K562 (cell line): ENCODE measurements at regions not wholly inside any gene's neighbourhood (a gene's known extent, or its start where the extent isn't known, plus 50 kb on each side); places are given as distances from the start of the nearest gene placed in this dataset.

Experiments
- ATAC-seq: fragments of 200-7000 bp; cut with Tn5 transposase; 3 replicates; pipeline ENCODE4 v1.9.1; 2020; ENCODE audit warnings: moderate library complexity
- BruUV-seq: library from RNA; stranded (reverse); fragments of 400-500 nt; replicated peaks from 2 replicates; lab custom pipeline; 2021; lab: Mats Ljungman, UMichigan
- CTCF ChIA-PET: fragments of 300-600 bp; formaldehyde crosslinking; extraction: SDS; loops from one replicate; lab custom pipeline; 2021; ENCODE audit warnings: low intra/inter-chr PET ratio; lab: Yijun Ruan, JAX
- POLR2A ChIA-PET: fragments of 300-600, 350-650 bp; sonication (Branson Sonifier 250); formaldehyde crosslinking; extraction: SDS; loops from one replicate; lab custom pipeline; 2021; ENCODE audit warnings: antibody characterized with exemption, inconsistent platforms; lab: Yijun Ruan, JAX
- DNase-seq, 4 experiments: peaks; one replicate each; pipeline versions ENCODE4 v3.0.0 to v3.0.0-alpha.2; 2011 to 2018; ENCODE audit warnings: low spot score in 3 of 4, mixed read lengths in 3 of 4; ENCODE audit errors: extremely low read depth in 1 of 4
- FAIRE-seq: peaks from 2 replicates; lab custom pipeline; 2011; peaks lifted over from hg19 to GRCh38; lab: Jason Lieb, UNC
- H2AFZ ChIP-seq: 2 replicates; pipeline ENCODE4 v1.6.0; 2011; ENCODE audit warnings: low read depth, low read length, control low read depth, inconsistent platforms
- H3K27ac ChIP-seq: fragments of 200-600 bp; 3 replicates; pipeline ENCODE4 v1.8.0; 2011; ENCODE audit warnings: low read depth, mild to moderate bottlenecking, control low read depth, inconsistent platforms, low read length, moderate library complexity, mixed read lengths; ENCODE audit errors: extremely low read depth
- H3K27me3 ChIP-seq, 2 experiments: fragments of 300-600 bp in 1 of 2; 2 replicates in 1 of 2; 3 replicates in 1 of 2; pipeline versions ENCODE4 v1.6.0 to v1.8.0; 2011; ENCODE audit warnings: inconsistent platforms in 2 of 2, low read length in 2 of 2, mild to moderate bottlenecking in 1 of 2, mixed read lengths in 1 of 2, moderate library complexity in 1 of 2; ENCODE audit not compliant: control insufficient read depth in 2 of 2, insufficient read depth in 2 of 2
- H3K36me3 ChIP-seq: fragments of 300-600 bp; 3 replicates; pipeline ENCODE4 v1.8.0; 2011; ENCODE audit warnings: mild to moderate bottlenecking, low read length, inconsistent platforms; ENCODE audit not compliant: control insufficient read depth, insufficient read depth
- H3K4me1 ChIP-seq, 2 experiments: fragments of 200-600 bp in 1 of 2; replicated peaks in 1 of 2; 2 replicates in 1 of 2; 3 replicates in 1 of 2; pipeline versions ENCODE4 v1.5.1 to v1.8.0; 2011; ENCODE audit warnings: inconsistent platforms in 2 of 2, low read length in 2 of 2, mild to moderate bottlenecking in 1 of 2, mixed read lengths in 1 of 2, moderate library complexity in 1 of 2; ENCODE audit not compliant: control insufficient read depth in 2 of 2, insufficient read depth in 2 of 2
- H3K4me2 ChIP-seq: 2 replicates; pipeline ENCODE4 v1.6.1; 2011; ENCODE audit warnings: low read length, control low read depth, inconsistent platforms, mixed read lengths; ENCODE audit not compliant: insufficient read depth
- H3K4me3 ChIP-seq: fragments of 200-600 bp; sonication (generic), shearing (Covaris generic); 2 replicates; pipeline ENCODE4 v1.5.1; 2016; ENCODE audit warnings: control low read depth, inconsistent platforms
- H3K79me2 ChIP-seq: fragments of 200-600 bp; 3 replicates; pipeline ENCODE4 v1.8.0; 2011; ENCODE audit warnings: low read length, inconsistent platforms; ENCODE audit not compliant: control insufficient read depth, insufficient read depth
- H3K9ac ChIP-seq, 2 experiments: 2 replicates each; pipeline versions ENCODE4 v1.6.0 to v1.6.1; 2011; ENCODE audit warnings: low read depth in 2 of 2, low read length in 2 of 2, control low read depth in 1 of 2, inconsistent platforms in 1 of 2, mild to moderate bottlenecking in 1 of 2, mixed read lengths in 1 of 2; ENCODE audit not compliant: insufficient read depth in 1 of 2
- H3K9me1 ChIP-seq: one replicate; pipeline ENCODE4 v1.6.0; 2011; ENCODE audit warnings: inconsistent platforms, mild to moderate bottlenecking, low read length, moderate library complexity; ENCODE audit not compliant: control insufficient read depth, insufficient read depth
- H3K9me3 ChIP-seq: replicated peaks from 2 replicates; pipeline ENCODE4 v1.5.1; 2011; ENCODE audit warnings: low read depth, low read length, inconsistent platforms; ENCODE audit not compliant: control insufficient read depth, insufficient read depth
- H4K20me1 ChIP-seq: replicated peaks from 2 replicates; pipeline ENCODE4 v1.6.1; 2011; ENCODE audit warnings: low read length, inconsistent platforms, mixed read lengths; ENCODE audit not compliant: control insufficient read depth, insufficient read depth
- ARID2 ChIP-seq: fragments of 450-650 bp; IDR thresholded peaks from 2 replicates; pipeline ENCODE4 v1.6.1; 2017; ENCODE audit warnings: antibody characterized with exemption, mild to moderate bottlenecking
- CREB3L1 ChIP-seq: fragments of 450-650 bp; IDR thresholded peaks from 2 replicates; pipeline ENCODE4 v1.6.1; 2014; ENCODE audit warnings: low read depth, mild to moderate bottlenecking, moderate library complexity, borderline replicate concordance
- HOXB6 ChIP-seq: fragments of 250-450 bp; sonication (Bioruptor Pico); IDR thresholded peaks from 2 replicates; pipeline ENCODE4 v1.5.1; 2022; ENCODE audit warnings: mild to moderate bottlenecking, borderline replicate concordance
- L3MBTL2 ChIP-seq: fragments of 450-650 bp; IDR thresholded peaks from 2 replicates; pipeline ENCODE4 v1.6.1; 2016; ENCODE audit warnings: mild to moderate bottlenecking, moderate library complexity
- POLR2B ChIP-seq: fragments of 450-650 bp; IDR thresholded peaks from 2 replicates; pipeline ENCODE4 v1.6.1; 2018; ENCODE audit warnings: low read depth; ENCODE audit not compliant: partially characterized antibody
- PRDM10 ChIP-seq: fragments of 450-650 bp; IDR thresholded peaks from 2 replicates; pipeline ENCODE4 v1.6.1; 2018; ENCODE audit not compliant: partially characterized antibody
- SMAD4 ChIP-seq: fragments of 250-450 bp; sonication (Bioruptor Pico); conservative IDR thresholded peaks from 2 replicates; pipeline ENCODE4 v1.8.0; 2021; ENCODE audit warnings: inconsistent platforms, mild to moderate bottlenecking, moderate library complexity
- SOX6 ChIP-seq: fragments of 450-650 bp; IDR thresholded peaks from 2 replicates; pipeline ENCODE4 v1.6.1; 2014; ENCODE audit warnings: mild to moderate bottlenecking
- THRA ChIP-seq: fragments of 450-650 bp; IDR thresholded peaks from 2 replicates; pipeline ENCODE4 v1.6.1; 2017; ENCODE audit warnings: mild to moderate bottlenecking, moderate library complexity
- ZFP91 ChIP-seq: sonication (generic); formaldehyde crosslinking; IDR thresholded peaks from 2 replicates; pipeline ENCODE4 v1.8.0; 2022; ENCODE audit warnings: mild to moderate bottlenecking, missing genetic modification reagents
- ZFPM2 ChIP-seq: fragments of 250-450 bp; sonication (Bioruptor Pico); IDR thresholded peaks from 2 replicates; pipeline ENCODE4 v1.5.1; 2022; ENCODE audit warnings: mild to moderate bottlenecking
- WGBS: fragments of 100-300 bp; shearing (Covaris generic); methylation state at CpG from one replicate; pipeline ENCODE4 v1.1.6; 2016; ENCODE audit warnings: low coverage, mixed read lengths; ENCODE audit not compliant: insufficient coverage; ENCODE audit errors: missing lambda C conversion rate; 5-methylcytosine and 5-hydroxymethylcytosine counted together
- in situ Hi-C: fragments of 300-500 bp; cut with MboI; formaldehyde crosslinking; loops from 4 replicates; pipeline ENCODE4 v1.15.0; 2018; ENCODE audit warnings: inconsistent platforms, mixed read lengths
- intact Hi-C: fragments of 100-400 bp; cut with micrococcal nuclease; formaldehyde crosslinking; loops from 2 replicates; pipeline ENCODE4 v1.14.2; 2022

GRCh38 chr4:189364032-189364449 lies 576.6 kb upstream of the FRG1 start (continued):
- TF ChIP-seq POLR2B = no peak
- no peak for TF ChIP-seq THRA
- no peak for TF ChIP-seq SOX6
- TF ChIP-seq ZFP91 = no peak
- TF ChIP-seq HOXB6 (CRISPR knock-in tag) = no peak

- no peaks in the 10 kb centered on the region for H3K36me3 ChIP-seq
- FAIRE-seq (no peak), DNase-seq (no peak), ATAC-seq (no peak)
- no peak overlapping the region for H2AFZ ChIP-seq
- H4K20me1 ChIP-seq = no peaks in the 10 kb centered on the region
- ChIA-PET POLR2A (no interaction called here), CTCF (no interaction called here)
- 2% methylated on average over 6 of the region's 6 CpGs for WGBS
- in situ Hi-C loops = no loop called here
- H3K9me1 ChIP-seq = no peaks in the 10 kb centered on the region
- H3K27me3 ChIP-seq = no peaks in the 10 kb centered on the region
- intact Hi-C loops = no loop called here
- H3K9ac ChIP-seq = no peak overlapping the region
- no peaks in the 10 kb centered on the region for H3K4me1 ChIP-seq
- no peak overlapping the region for H3K27ac ChIP-seq
- H3K79me2 ChIP-seq = no peaks in the 10 kb centered on the region
- no peak overlapping the region for H3K4me2 ChIP-seq
- H3K4me3 ChIP-seq = no peak overlapping the region
- no peaks in the 10 kb centered on the region for H3K9me3 ChIP-seq
- no TSS peak for BruUV-seq
- no peak for TF ChIP-seq ARID2
- TF ChIP-seq PRDM10 = no peak
- TF ChIP-seq SMAD4 = no peak
- no peak for TF ChIP-seq CREB3L1
- no peak for TF ChIP-seq ZFPM2 (CRISPR knock-in tag)
- TF ChIP-seq L3MBTL2 = no peak
Measured at GRCh38 chr4:189365451-189365850, 575.2 kb upstream of the FRG1 start.
